NCI-H2029 (cell line): ENCODE measurements at regions not wholly inside any gene's neighbourhood (a gene's known extent, or its start where the extent isn't known, plus 50 kb on each side); places are given as distances from the start of the nearest gene placed in this dataset.
A peak's percentile ranks its signal among the peaks of the same experiment; 100 is the strongest.
"Not testable (repeated sequence)": the region's sequence is repeated elsewhere in the genome, so short reads cannot be mapped to it uniquely, and the experiment has no call there.

Source experiments
- DNase-seq: peaks from one replicate; lab custom pipeline; 2025; lab: John Stamatoyannopoulos, UW

GRCh38 chr1:59176471-59176870 lies 120.4 kb upstream of the FGGY start:
- no peak for DNase-seq

DNA sequence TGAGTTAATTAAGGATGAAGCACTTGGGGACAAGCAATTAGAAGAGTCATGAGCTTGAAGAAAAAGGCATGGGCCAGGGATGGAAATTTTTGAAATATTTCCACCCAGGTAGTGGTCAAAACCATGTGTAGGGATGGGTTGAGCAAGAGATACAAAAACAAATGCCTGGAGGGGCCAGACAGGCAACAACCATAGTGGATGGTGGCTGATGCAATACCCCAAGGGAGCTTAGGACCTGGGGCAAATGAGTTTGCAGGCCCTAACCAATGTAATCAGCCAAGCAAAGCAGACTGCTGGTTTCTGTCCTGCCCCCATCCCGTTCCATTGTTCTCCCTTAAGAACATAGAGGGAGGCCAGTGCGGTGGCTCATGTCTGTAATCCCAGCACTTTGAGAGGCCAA lies 119.1 kb upstream of the FGGY start:
- DNase-seq, result no peak

DNA sequence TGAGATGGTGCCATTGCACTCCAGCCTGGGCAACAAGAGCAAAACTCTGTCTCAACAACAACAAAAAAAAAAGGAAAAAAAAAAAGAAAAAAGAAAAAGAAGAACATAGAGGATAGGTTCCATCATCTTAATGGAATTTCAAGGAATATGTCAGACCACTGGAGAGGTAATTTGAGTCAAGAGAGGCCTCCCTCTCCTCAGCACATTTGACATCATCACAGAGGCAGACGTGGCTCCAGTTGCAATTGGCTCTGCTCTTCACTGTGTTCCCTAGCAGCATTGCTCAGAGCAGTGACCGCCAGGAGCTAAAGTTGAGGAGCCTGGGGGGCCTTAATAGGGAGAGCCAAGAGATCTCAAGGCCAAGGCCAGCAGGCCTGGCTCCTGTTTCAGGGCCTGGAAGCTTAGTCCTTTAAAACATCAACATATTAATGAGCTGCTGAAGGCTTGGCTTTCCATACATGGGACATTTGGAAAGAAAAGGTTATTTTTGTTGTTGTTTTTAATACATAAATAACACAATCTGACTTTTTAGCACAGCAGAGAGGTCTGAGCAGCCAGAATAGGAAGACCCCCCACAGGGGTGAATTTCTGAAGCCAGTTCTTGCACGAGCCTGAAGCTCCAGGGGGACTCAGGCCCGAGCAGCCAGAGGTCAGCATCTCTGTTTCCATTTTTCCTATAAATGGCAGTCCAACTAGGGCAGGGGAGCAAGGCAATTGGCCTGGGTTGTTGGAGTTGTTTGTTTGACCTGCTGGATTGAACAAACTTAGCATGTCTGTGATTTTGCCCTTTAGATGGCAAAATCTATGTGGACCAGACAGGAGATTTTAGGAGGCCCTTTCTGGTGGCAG lies 118.3 kb upstream of the FGGY start:
- no peak for DNase-seq

- no peak for DNase-seq
Measured at GRCh38 chr1:59179673-59180072, 117.2 kb upstream of the FGGY start.

GRCh38 chr1:59180735-59181134 lies 116.2 kb upstream of the FGGY start:
- DNase-seq, result no peak

GRCh38 chr1:59183749-59184317 lies 113.1 kb upstream of the FGGY start:
- DNase-seq, result no peak

- no peak for DNase-seq
Measured at GRCh38 chr1:59184365-59184905, 112.5 kb upstream of the FGGY start.

GRCh38 chr1:59185163-59185860 lies 111.6 kb upstream of the FGGY start:
- no peak for DNase-seq

GRCh38 chr1:59186656-59187055 lies 110.2 kb upstream of the FGGY start:
- DNase-seq, result no peak

- DNase-seq, result peak; percentile 82
Measured at GRCh38 chr1:59188413-59189213, 108.3 kb upstream of the FGGY start.

GRCh38 chr1:59193443-59194093 lies 103.3 kb upstream of the FGGY start:
- no peak for DNase-seq

DNA sequence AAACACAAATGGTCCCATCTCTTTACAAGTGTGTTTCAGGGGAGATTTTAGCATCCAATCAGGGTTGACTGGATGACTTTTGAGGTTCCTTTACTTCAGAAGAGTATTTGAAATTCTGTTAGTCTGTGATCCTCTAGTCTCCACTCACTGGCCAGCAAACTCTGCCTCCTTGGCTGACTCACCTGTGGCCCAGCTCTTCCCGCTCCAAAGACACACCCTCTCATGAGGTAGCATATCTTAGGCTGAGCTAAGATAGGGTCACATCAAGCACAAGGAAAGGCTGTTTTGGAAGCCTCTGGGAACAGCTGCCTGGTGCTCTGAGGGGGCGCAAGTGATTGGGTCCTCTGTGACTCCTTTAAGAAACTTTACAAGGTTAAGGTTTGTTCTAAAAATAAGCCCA lies 102.3 kb upstream of the FGGY start:
- no peak for DNase-seq

GRCh38 chr1:59195151-59195550 lies 101.7 kb upstream of the FGGY start:
- DNase-seq, result no peak

DNA sequence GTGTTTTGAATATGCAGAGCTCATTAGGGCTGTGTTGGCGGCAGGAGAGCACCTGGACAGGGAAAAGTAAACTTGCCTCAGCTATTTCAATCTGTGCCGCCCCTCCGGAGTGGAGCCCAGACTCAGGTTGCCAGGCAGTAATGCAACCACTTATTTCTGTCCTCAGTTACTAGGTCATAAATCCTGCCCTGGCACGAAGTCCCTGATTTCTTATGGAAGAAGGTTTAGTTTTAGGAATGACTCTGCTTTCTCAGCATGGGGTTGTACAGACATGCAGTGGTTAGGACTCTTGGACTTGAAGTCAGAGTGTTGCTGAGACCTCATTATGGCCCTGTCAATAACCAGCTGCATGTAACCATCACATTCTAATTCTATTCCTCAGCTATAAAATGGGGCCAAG lies 98.3 kb upstream of the FGGY start:
- DNase-seq, result no peak

DNA sequence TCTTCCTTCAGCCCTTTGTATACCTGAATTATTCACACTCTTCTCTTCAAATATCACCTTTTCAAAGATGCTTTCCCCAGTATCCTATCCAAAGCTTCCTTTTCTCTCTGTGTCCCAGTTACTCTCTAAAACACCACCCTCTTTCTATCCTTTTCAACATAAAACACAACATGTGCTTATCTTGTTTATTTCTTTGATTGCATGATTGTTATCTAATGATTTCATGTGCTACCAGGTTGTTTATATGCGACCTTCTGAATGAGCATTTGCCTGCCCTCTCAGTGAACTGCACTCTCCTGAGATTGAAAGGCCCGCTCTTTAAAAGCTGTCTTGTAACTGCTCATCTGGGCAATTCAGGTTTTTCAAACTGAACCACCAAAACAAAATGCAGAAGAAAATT lies 97.7 kb upstream of the FGGY start:
- DNase-seq, result no peak

GRCh38 chr1:59199719-59200376 lies 97.0 kb upstream of the FGGY start:
- DNase-seq, result peak; percentile 72

DNA sequence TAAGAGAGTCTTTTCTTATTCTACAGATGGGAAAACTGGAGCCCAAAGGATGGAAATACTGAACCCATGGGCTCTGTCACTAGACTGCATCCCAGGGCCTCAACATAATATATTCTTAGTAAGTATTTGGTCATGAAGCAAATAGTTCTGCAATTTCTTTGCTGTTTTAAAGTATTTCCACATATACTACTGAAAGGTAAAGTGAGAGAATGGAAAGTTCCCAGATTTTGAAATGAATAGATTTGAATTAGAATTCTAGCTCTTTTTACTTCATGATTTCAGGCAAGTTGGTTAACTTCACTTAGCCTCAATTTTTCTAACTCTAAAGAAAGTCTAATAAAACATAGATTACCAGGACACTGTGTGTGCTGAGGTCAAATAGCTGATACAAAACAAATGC lies 95.6 kb upstream of the FGGY start:
- no peak for DNase-seq

DNA sequence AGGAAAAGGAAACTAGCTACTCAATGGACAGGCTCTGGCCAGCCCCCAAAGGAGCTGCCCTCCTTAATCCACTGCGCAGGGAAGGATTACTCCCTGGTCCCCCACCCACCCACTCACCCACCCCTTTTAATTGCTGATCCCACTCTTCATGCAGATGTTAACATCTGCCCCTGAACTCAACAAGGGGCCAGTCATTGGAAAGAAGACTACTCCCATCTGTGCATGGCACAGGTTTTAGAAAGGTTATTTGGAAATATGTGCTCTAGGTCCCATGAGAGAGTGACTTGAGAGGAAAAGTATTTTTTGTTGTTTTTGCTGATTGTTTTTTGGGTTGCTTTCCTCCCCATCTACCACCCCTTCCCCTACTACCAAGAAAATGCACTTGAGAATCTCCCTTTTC lies 94.4 kb upstream of the FGGY start:
- DNase-seq, result no peak

DNA sequence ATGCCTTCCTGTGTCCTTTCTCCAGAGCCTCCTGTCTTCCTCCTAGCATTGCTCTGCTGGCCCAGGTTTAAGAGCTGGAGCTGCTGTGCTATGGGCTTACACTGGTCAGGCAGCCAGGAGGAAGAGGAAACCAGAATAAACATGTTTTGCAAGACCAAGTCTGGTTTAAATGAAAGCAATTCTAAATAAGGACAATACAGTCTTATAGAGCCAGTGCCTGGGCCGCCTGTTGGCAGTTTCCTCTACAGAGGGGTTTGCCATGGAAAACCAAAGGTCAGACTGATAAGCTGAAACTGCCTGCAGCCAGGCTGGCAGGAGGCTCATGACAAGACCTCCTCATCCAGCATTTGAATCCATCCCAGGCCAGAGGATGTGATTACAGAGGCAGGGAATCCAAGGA lies 92.9 kb upstream of the FGGY start:
- DNase-seq, result peak; percentile 37

DNA sequence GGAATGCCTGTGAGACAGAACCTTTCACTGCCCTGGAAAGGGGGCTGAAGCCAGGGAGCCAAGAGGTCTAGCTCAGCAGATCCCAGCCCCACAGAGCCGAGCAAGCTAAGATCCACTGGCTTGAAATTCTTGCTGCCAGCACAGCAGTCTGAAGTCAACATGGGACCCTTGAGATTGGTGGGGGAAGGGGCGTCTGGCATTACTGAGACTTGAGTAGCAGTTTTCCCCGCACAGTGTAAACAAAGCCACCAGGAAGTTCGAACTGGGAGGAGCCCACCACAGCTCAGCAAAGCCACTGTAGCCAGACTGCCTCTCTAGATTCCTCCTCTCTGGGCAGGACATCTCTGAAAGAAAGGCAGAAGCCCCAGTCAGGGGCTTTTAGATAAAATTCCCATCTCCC lies 90.3 kb upstream of the FGGY start:
- DNase-seq, result not testable (repeated sequence)

DNA sequence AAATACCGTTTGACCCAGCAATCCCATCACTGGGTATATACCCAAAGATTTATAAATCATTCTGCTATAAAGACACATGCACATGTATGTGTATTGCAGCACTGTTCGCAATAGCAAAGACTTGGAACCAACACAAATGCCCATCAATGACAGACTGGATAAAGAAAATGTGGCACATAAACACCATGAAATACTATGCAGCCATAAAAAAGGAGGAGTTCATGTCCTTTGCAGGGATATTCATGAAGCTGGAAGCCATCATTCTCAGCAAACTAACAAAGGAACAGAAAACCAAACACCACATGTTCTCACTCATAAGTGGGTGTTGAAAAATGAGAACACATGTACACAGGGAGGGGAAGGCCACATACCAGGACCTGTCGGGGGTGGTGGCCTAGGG lies 86.5 kb upstream of the FGGY start:
- DNase-seq, result not testable (repeated sequence)
